Common myeloid progenitor, CD34-positive (primary cell): ENCODE measurements at regions not wholly inside any gene's neighbourhood (a gene's known extent, or its start where the extent isn't known, plus 50 kb on each side); places are given as distances from the start of the nearest gene placed in this dataset.

Experiments
- CTCF ChIA-PET: fragments of 350-600 bp; sonication (Branson Sonifier 250); formaldehyde crosslinking; loops from one replicate; lab custom pipeline; 2021; ENCODE audit warnings: antibody characterized with exemption; lab: Charles Lee
- POLR2A ChIA-PET: fragments of 350-600 bp; sonication (Branson Sonifier 250); formaldehyde crosslinking; loops from one replicate; lab custom pipeline; 2021; ENCODE audit warnings: antibody characterized with exemption; lab: Charles Lee
- DNase-seq, 3 donors: peaks; one replicate each; pipeline versions ENCODE4 v3.0.0 to v3.0.0-alpha.2; 2013
- H3K27ac ChIP-seq, 2 experiments: 1 replicate in 1 of 2; 2 replicates in 1 of 2; pipeline ENCODE4 v1.7.0; 2013; ENCODE audit warnings: inconsistent platforms in 2 of 2, low read length in 2 of 2, mild to moderate bottlenecking in 2 of 2, low read depth in 1 of 2, moderate library complexity in 1 of 2; ENCODE audit not compliant: severe bottlenecking in 2 of 2, insufficient read depth in 1 of 2, poor library complexity in 1 of 2
- H3K27me3 ChIP-seq, 5 experiments: replicated peaks in 2 of 5; 1 replicate in 3 of 5; 2 replicates in 2 of 5; pipeline versions ENCODE4 v1.6.1 to v1.7.0; 2013; ENCODE audit warnings: low read length in 4 of 5, mild to moderate bottlenecking in 2 of 5, moderate library complexity in 2 of 5, inconsistent platforms in 1 of 5; ENCODE audit not compliant: insufficient read depth in 5 of 5, control insufficient read depth in 4 of 5
- H3K36me3 ChIP-seq, 4 experiments: 1 replicate in 2 of 4; 2 replicates in 2 of 4; pipeline versions ENCODE4 v1.6.1 to v1.7.0; 2013; ENCODE audit warnings: low read length in 3 of 4, control low read depth in 1 of 4, mild to moderate bottlenecking in 1 of 4; ENCODE audit not compliant: control insufficient read depth in 4 of 4, insufficient read depth in 4 of 4
- H3K4me1 ChIP-seq, 4 experiments: 1 replicate in 3 of 4; 2 replicates in 1 of 4; pipeline versions ENCODE4 v1.6.1 to v1.7.1; 2013; ENCODE audit warnings: low read length in 3 of 4, mild to moderate bottlenecking in 3 of 4, control low read depth in 1 of 4, inconsistent platforms in 1 of 4, moderate library complexity in 1 of 4; ENCODE audit not compliant: control insufficient read depth in 4 of 4, insufficient read depth in 4 of 4; ENCODE audit errors: control extremely low read depth in 1 of 4
- H3K4me3 ChIP-seq, 7 experiments: 1 replicate in 4 of 7; 2 replicates in 3 of 7; pipeline versions ENCODE4 v1.5.1 to v1.7.0; 2013; ENCODE audit warnings: mild to moderate bottlenecking in 7 of 7, low read length in 6 of 7, moderate library complexity in 6 of 7, inconsistent platforms in 2 of 7, low read depth in 2 of 7, control low read depth in 1 of 7; ENCODE audit not compliant: insufficient read depth in 4 of 7, control insufficient read depth in 1 of 7; ENCODE audit errors: extremely low read depth in 1 of 7
- H3K9me3 ChIP-seq, 5 experiments: 1 replicate in 4 of 5; 2 replicates in 1 of 5; pipeline versions ENCODE4 v1.6.1 to v1.7.1; 2013; ENCODE audit warnings: low read length in 4 of 5, mild to moderate bottlenecking in 2 of 5, inconsistent platforms in 1 of 5, low read depth in 1 of 5, moderate library complexity in 1 of 5; ENCODE audit not compliant: control insufficient read depth in 4 of 5, insufficient read depth in 2 of 5; ENCODE audit errors: control extremely low read depth in 1 of 5
- WGBS: methylation state at CpG from one replicate; pipeline ENCODE4 v1.1.5; 2013; ENCODE audit not compliant: insufficient coverage; 5-methylcytosine and 5-hydroxymethylcytosine counted together

DNA sequence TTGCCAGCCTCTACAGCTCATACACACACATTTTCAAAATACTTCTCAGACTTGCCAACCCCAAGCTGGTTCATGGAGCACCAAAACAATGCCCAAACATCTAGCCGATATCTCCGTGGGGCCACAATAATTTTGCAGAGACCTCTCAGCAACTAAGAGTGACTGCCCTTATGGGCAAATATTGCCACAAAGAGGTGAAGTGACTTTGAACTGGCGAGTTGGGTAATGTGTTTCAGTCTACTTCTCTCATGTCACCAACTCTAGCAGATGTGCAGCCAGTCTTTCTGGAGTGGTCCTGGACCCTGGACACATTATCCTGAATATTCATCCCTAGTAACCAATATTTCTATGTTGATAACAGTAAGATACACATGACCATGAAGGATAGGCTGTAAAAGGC lies 290.3 kb downstream of the EMP1 start:
- Histone ChIP-seq H3K27me3 (peaks cover 0 to 1% (median 0%) of the 10 kb centered on the region in 5 experiments), H3K9me3 (no peaks in the 10 kb centered on the region), H3K36me3 (no peaks in the 10 kb centered on the region), H3K27ac (no peak overlapping the region), H3K4me3 (no peak overlapping the region), H3K4me1 (no peaks in the 10 kb centered on the region)
- ChIA-PET CTCF (interaction anchor here (1.2 kb wide), 2 partner anchors 9 to 15 kb away, joined by 3 to 4 read pairs; no protein-coding TSS in a partner anchor), POLR2A (no interaction called here)
- DNase-seq = no peak
- 100% methylated on average over 3 of the region's 3 CpGs for WGBS

GRCh38 chr12:13478650-13479181 lies 282.2 kb downstream of the EMP1 start:
- H3K9me3 ChIP-seq = no peaks in the 10 kb centered on the region
- CTCF ChIA-PET = no interaction called here
- H3K27me3 ChIP-seq = peaks cover 0 to 5% (median 2%) of the 10 kb centered on the region in 5 experiments
- no peak overlapping the region for H3K27ac ChIP-seq
- POLR2A ChIA-PET = no interaction called here
- H3K36me3 ChIP-seq = no peaks in the 10 kb centered on the region
- H3K4me3 ChIP-seq = no peak overlapping the region
- WGBS = 100% methylated on average over 2 of the region's 6 CpGs
- DNase-seq = no peak
- H3K4me1 ChIP-seq = no peaks in the 10 kb centered on the region

- Histone ChIP-seq H3K36me3 (no peaks in the 10 kb centered on the region), H3K9me3 (no peaks in the 10 kb centered on the region), H3K4me1 (no peaks in the 10 kb centered on the region), H3K27me3 (peaks cover 0 to 6% (median 4%) of the 10 kb centered on the region in 5 experiments), H3K27ac (no peak overlapping the region), H3K4me3 (no peak overlapping the region)
- WGBS = 100% methylated on average over 1 of the region's 1 CpG
- CTCF ChIA-PET = no interaction called here
- POLR2A ChIA-PET = no interaction called here
- DNase-seq = no peak
Observed at GRCh38 chr12:13474381-13474780, 277.9 kb downstream of the EMP1 start.

- H3K27me3 ChIP-seq = peaks cover 0 to 10% (median 8%) of the 10 kb centered on the region in 5 experiments
- H3K27ac ChIP-seq = no peak overlapping the region
- H3K4me3 ChIP-seq = no peak overlapping the region
- DNase-seq = no peak
- CTCF ChIA-PET = no interaction called here
- no peaks in the 10 kb centered on the region for H3K9me3 ChIP-seq
- 100% methylated on average over 3 of the region's 5 CpGs for WGBS
- POLR2A ChIA-PET = no interaction called here
- H3K4me1 ChIP-seq = no peaks in the 10 kb centered on the region
- H3K36me3 ChIP-seq = no peaks in the 10 kb centered on the region
Observed at GRCh38 chr12:13472690-13473089, 276.2 kb downstream of the EMP1 start.

GRCh38 chr12:13471471-13471870 lies 274.9 kb downstream of the EMP1 start:
- no peak overlapping the region for H3K27ac ChIP-seq
- H3K9me3 ChIP-seq = no peaks in the 10 kb centered on the region
- 97% methylated on average over 6 of the region's 6 CpGs for WGBS
- no peak for DNase-seq
- POLR2A ChIA-PET = no interaction called here
- peaks cover 0 to 9% (median 8%) of the 10 kb centered on the region in 5 experiments for H3K27me3 ChIP-seq
- H3K36me3 ChIP-seq = no peaks in the 10 kb centered on the region
- H3K4me1 ChIP-seq = no peaks in the 10 kb centered on the region
- H3K4me3 ChIP-seq = no peak overlapping the region
- CTCF ChIA-PET = interaction anchor here (0.6 to 1.0 kb wide), 2 partner anchors 15 to 92 kb away, joined by 4 read pairs; no protein-coding TSS in a partner anchor

- CTCF ChIA-PET = no interaction called here
- H3K36me3 ChIP-seq = no peaks in the 10 kb centered on the region
- DNase-seq = no peak
- 97% methylated on average over 6 of the region's 6 CpGs for WGBS
- no peak overlapping the region for H3K4me3 ChIP-seq
- H3K27me3 ChIP-seq = peaks cover 0 to 16% (median 11%) of the 10 kb centered on the region in 5 experiments
- no peak overlapping the region for H3K27ac ChIP-seq
- no peaks in the 10 kb centered on the region for H3K9me3 ChIP-seq
- H3K4me1 ChIP-seq = no peaks in the 10 kb centered on the region
- POLR2A ChIA-PET = no interaction called here
Observed at GRCh38 chr12:13465635-13466034, 269.1 kb downstream of the EMP1 start.

- H3K4me3 ChIP-seq = no peak overlapping the region
- H3K9me3 ChIP-seq = no peaks in the 10 kb centered on the region
- no peak for DNase-seq
- H3K27ac ChIP-seq = no peak overlapping the region
- no CpG with 5 or more reads among the region's 2 CpGs for WGBS
- H3K4me1 ChIP-seq = no peaks in the 10 kb centered on the region
- peaks cover 2 to 11% (median 7%) of the 10 kb centered on the region in 5 experiments for H3K27me3 ChIP-seq
- ChIA-PET CTCF (no interaction called here), POLR2A (no interaction called here)
- H3K36me3 ChIP-seq = no peaks in the 10 kb centered on the region
Observed at GRCh38 chr12:13463189-13463588, 266.7 kb downstream of the EMP1 start.
